ENCODE measurements at regions not wholly inside any gene's neighbourhood (a gene's known extent, or its start where the extent isn't known, plus 50 kb on each side); places are given as distances from the start of the nearest gene placed in this dataset.

- TF ChIP-seq KIAA2018 (CRISPR knock-in tag; IDR thresholded peaks at IDR 0.05; ENCODE audit: borderline replicate concordance) (no peak), PAWR (CRISPR knock-in tag; IDR thresholded peaks at IDR 0.05; ENCODE audit: borderline replicate concordance) (no peak), MYC (CRISPR knock-in tag; IDR thresholded peaks at IDR 0.05; ENCODE audit: borderline replicate concordance) (no peak), RFX1 (IDR thresholded peaks at IDR 0.05) (no peak), MNT (IDR thresholded peaks at IDR 0.05) (no peak), NR2F2 (IDR thresholded peaks at IDR 0.05; ENCODE audit: borderline replicate concordance, low read depth) (no peak), NAIF1 (CRISPR knock-in tag; IDR thresholded peaks at IDR 0.05; ENCODE audit: borderline replicate concordance) (no peak), FOXO1 (CRISPR knock-in tag; IDR thresholded peaks at IDR 0.05) (no peak)
These were observed 133.6 kb upstream of the VAMP7 start (continued) for GRCh38 chrX:155747520-155747919.
